ENCODE measurements at regions not wholly inside any gene's neighbourhood (a gene's known extent, or its start where the extent isn't known, plus 50 kb on each side); places are given as distances from the start of the nearest gene placed in this dataset.

- ChIA-PET POLR2A (no interaction called here), CTCF (no interaction called here)
- no peak for TF ChIP-seq CTCF (IDR thresholded peaks at IDR 0.05)
- H3K27ac Mint-ChIP-seq = no peak overlapping the region
- H3K36me3 Mint-ChIP-seq (ENCODE audit: low read depth) = no peaks in the 10 kb centered on the region
- no peaks in the 10 kb centered on the region for H3K27me3 Mint-ChIP-seq
- H3K4me1 Mint-ChIP-seq = no peaks in the 10 kb centered on the region
- peaks cover 3% of the 10 kb centered on the region for H3K9me3 Mint-ChIP-seq
- intact Hi-C loops (cut with micrococcal nuclease) = no loop called here
- H3K4me3 Mint-ChIP-seq = no peak overlapping the region
- ATAC-seq (ENCODE audit: low read depth) = no peak
- no peak for DNase-seq
Measured at GRCh38 chr1:81600878-81601622, 199.7 kb upstream of the ADGRL2 start.

GRCh38 chr1:81600363-81600762, 200.4 kb upstream of the ADGRL2 start:
- intact Hi-C loops (cut with micrococcal nuclease) = no loop called here
- Mint-ChIP-seq H3K27ac (no peak overlapping the region), H3K27me3 (no peaks in the 10 kb centered on the region), H3K4me3 (no peak overlapping the region), H3K9me3 (no peaks in the 10 kb centered on the region), H3K36me3 (ENCODE audit: low read depth) (no peaks in the 10 kb centered on the region), H3K4me1 (no peaks in the 10 kb centered on the region)
- DNase-seq (no peak), ATAC-seq (ENCODE audit: low read depth) (no peak)
- TF ChIP-seq CTCF (IDR thresholded peaks at IDR 0.05) = no peak
- ChIA-PET POLR2A (no interaction called here), CTCF (no interaction called here)

GRCh38 chr1:81598623-81599022, 202.1 kb upstream of the ADGRL2 start:
- ATAC-seq (ENCODE audit: low read depth) (no peak), DNase-seq (no peak)
- TF ChIP-seq CTCF (IDR thresholded peaks at IDR 0.05) = no peak
- intact Hi-C loops (cut with micrococcal nuclease) = no loop called here
- no peaks in the 10 kb centered on the region for H3K36me3 Mint-ChIP-seq (ENCODE audit: low read depth)
- H3K4me3 Mint-ChIP-seq = no peak overlapping the region
- ChIA-PET POLR2A (no interaction called here), CTCF (no interaction called here)
- H3K4me1 Mint-ChIP-seq = no peaks in the 10 kb centered on the region
- H3K9me3 Mint-ChIP-seq = no peaks in the 10 kb centered on the region
- no peaks in the 10 kb centered on the region for H3K27me3 Mint-ChIP-seq
- no peak overlapping the region for H3K27ac Mint-ChIP-seq

GRCh38 chr1:81597720-81598426, 202.9 kb upstream of the ADGRL2 start:
- Mint-ChIP-seq H3K4me1 (no peaks in the 10 kb centered on the region), H3K27ac (no peak overlapping the region), H3K9me3 (no peaks in the 10 kb centered on the region), H3K27me3 (no peaks in the 10 kb centered on the region), H3K4me3 (no peak overlapping the region), H3K36me3 (ENCODE audit: low read depth) (no peaks in the 10 kb centered on the region)
- DNase-seq (no peak), ATAC-seq (ENCODE audit: low read depth) (no peak)
- POLR2A ChIA-PET = no interaction called here
- intact Hi-C loops (cut with micrococcal nuclease) = no loop called here
- CTCF ChIA-PET = no interaction called here
- no peak for TF ChIP-seq CTCF (IDR thresholded peaks at IDR 0.05)

- ATAC-seq (ENCODE audit: low read depth) (no peak), DNase-seq (no peak)
- CTCF ChIA-PET = no interaction called here
- Mint-ChIP-seq H3K27ac (no peak overlapping the region), H3K36me3 (ENCODE audit: low read depth) (no peaks in the 10 kb centered on the region), H3K27me3 (no peaks in the 10 kb centered on the region), H3K9me3 (no peaks in the 10 kb centered on the region), H3K4me1 (no peaks in the 10 kb centered on the region), H3K4me3 (no peak overlapping the region)
- no peak for TF ChIP-seq CTCF (IDR thresholded peaks at IDR 0.05)
- intact Hi-C loops (cut with micrococcal nuclease) = no loop called here
- POLR2A ChIA-PET = no interaction called here
Measured at GRCh38 chr1:81596341-81596740, 204.4 kb upstream of the ADGRL2 start.
